GM12801 (cell line): ENCODE measurements at regions not wholly inside any gene's neighbourhood (a gene's known extent, or its start where the extent isn't known, plus 50 kb on each side); places are given as distances from the start of the nearest gene placed in this dataset.

Experiments
- TF ChIP-seq, protein P1 (sequence below): IDR thresholded peaks from one replicate; pipeline ENCODE4 v1.5.1; 2011; ENCODE audit warnings: control low read depth; ENCODE audit not compliant: insufficient read length; ENCODE audit errors: extremely low read depth

DNA sequence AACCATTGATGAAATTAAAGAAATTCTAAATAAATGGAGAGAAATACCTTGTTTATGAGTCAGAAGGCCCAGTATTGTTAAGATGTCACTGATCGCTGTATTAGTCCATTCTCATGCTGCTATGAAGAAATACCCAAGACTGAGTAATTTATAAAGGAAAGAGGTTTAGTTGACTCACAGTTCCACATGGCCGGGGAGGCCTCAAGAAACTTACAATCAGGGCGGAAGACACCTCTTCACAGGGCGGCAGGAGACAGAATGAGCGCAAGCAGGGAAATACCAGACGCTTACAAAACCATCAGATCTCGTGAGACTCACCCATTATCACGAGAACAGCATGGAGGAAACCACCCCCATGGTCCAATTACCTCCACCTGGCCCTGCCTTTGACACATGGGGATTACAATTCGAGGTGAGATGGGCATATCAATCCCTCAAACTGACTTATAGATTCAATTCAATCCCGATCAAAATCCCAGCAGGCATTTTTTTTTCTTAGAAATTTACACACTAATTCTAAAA, 157.2 kb downstream of the ENGASE start:
- TF ChIP-seq, protein P1, sequence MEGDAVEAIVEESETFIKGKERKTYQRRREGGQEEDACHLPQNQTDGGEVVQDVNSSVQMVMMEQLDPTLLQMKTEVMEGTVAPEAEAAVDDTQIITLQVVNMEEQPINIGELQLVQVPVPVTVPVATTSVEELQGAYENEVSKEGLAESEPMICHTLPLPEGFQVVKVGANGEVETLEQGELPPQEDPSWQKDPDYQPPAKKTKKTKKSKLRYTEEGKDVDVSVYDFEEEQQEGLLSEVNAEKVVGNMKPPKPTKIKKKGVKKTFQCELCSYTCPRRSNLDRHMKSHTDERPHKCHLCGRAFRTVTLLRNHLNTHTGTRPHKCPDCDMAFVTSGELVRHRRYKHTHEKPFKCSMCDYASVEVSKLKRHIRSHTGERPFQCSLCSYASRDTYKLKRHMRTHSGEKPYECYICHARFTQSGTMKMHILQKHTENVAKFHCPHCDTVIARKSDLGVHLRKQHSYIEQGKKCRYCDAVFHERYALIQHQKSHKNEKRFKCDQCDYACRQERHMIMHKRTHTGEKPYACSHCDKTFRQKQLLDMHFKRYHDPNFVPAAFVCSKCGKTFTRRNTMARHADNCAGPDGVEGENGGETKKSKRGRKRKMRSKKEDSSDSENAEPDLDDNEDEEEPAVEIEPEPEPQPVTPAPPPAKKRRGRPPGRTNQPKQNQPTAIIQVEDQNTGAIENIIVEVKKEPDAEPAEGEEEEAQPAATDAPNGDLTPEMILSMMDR, result no peak

DNA sequence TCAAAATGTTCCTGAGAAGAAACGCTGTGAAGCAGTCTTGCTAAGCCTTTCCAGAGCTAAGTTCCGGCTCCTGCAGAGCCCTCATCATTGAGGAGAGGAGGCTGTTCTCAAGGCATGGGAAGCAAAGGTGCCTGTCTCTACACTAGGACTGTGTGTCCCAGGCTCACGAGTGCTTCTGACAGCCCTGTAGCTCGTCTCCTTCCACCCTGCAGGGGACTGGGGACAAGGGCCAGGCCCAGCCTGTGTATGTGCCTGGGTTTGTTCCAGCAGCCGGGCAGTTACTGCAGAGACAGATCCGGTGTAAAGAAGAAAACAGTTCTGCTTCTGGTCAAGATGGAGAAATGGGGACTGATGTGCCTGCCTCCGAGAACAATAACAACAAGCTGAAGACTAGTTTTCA, 156.0 kb downstream of the ENGASE start:
- TF ChIP-seq, protein P1, result no peak

DNA sequence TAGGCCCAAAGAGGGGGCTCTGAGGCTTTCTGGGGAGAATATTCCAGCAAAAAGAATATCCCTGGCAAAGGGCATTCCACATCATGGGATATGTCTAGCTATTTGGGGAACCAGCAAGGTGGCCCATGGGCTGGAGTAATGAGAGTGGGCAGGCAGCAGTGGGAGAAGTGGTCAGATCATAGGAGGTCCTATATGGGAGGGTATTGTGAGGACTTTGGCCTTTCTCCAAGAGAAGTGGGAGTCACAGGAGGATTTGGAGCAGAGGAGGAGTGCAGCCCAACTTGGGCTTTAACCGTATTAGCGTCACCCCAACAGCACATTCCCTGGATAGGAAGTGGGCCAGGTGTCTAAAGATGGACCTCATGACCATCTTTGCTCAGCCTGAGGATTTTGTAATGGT, 151.4 kb downstream of the ENGASE start:
- TF ChIP-seq, protein P1, result no peak

DNA sequence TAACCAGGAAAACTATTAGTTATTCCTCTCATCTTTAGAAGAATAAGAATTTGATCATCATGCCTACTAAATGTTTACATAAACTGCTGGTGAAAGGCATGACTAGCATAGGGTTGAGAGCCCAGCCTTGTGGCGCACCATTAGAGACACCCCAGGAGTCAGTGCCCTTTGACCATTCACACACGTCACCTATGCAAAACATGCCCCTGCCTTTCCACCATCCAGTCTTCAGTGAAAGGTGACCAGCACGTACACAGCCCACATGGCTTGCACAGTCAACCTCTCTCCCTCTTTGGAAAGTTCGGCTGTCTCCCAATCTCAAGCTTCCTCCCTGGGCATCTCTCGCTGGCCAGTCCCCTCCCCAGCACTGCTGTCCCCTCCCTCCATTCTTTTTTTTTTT, 150.3 kb downstream of the ENGASE start:
- TF ChIP-seq, protein P1, result no peak

DNA sequence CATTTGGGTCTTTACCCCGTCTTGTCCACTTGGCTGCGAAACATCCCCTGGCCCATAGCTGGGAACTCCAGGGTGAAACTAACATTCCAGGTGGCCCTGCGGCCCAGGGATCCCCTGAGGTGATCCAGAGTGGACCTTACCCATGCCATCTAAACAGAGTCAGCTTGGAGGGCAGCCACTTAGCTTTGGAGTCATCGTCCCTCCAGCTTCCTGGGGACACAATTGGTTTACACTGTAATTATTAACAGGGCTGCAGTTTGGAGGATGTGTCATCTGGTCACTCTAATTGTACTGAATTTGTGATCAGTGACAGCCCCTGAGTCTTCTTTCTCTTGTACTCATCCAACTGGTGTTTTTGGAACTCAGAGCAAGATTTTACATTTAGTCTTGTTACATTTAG, 149.9 kb downstream of the ENGASE start:
- TF ChIP-seq, protein P1, result no peak

DNA sequence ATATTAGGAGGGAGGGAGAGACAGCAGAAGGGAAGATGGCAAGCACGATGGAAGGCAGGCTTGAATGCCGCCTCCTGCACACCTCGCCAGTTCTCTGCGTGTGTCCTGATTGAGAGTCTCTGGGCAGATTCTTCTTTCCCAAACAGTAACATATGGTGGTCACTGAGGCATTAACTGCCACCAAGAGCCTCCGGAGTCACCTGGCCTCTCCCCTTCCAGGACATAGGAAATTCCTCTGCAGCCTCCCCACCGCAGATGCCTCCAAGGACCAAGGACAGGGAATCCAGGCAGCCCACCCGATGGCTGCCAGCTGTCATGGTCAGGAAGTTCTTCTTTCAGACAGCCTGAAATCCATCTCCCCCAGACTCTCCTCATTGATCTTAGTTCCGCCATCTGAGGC, 149.3 kb downstream of the ENGASE start:
- TF ChIP-seq, protein P1, result no peak

DNA sequence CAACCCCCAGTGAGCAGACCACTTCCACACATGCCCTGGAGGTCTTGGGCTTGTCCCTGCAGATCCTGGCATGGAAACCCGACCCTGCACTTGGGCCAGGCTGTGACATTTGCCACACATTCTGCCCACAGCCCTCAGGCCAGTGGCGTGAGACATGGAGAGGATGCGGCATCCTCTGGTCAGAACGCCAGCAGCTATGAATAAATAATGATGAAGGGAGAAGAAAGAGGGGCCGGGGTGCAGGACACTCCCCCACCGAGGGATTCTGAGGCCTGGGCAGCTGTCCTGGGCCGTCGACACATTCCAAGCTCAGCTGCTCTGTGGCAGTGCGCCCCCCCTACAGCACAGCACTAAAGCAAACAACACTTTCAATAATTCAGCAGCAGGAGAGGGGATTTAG, 148.8 kb downstream of the ENGASE start:
- TF ChIP-seq, protein P1, result no peak

DNA sequence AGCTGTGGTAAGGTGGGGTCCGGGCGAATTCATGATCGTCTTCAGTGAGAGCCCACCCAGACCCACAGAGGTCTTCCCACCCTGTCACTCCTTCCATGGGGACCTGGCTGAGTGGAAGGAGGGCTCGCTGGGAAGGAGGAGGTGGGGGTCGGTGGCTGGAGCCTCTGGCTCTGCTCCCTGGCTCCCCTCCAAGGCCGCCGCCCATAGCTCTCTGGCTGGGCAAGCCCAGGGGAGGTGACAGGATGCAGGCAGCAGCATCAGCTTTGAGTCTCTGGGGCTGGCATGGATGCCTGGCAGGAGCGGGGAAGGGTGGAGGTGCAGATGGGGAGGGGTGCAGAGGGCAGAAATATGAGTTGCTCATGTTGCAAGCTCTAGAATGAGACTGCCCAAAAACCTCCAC, 147.0 kb downstream of the ENGASE start:
- TF ChIP-seq, protein P1, result no peak
